Naive thymus-derived CD4-positive, alpha-beta T cell (primary cell): ENCODE measurements at regions not wholly inside any gene's neighbourhood (a gene's known extent, or its start where the extent isn't known, plus 50 kb on each side); places are given as distances from the start of the nearest gene placed in this dataset.

Experiments
- ATAC-seq: fragments of 150-1000 bp; cut with Tn5 transposase; 2 replicates; pipeline ENCODE4 v1.10.0; 2021; ENCODE audit warnings: mild to moderate bottlenecking, moderate library complexity
- CTCF ChIA-PET: fragments of 350-600 bp; sonication (Branson Sonifier 250); formaldehyde crosslinking; loops from one replicate; lab custom pipeline; 2021; ENCODE audit warnings: antibody characterized with exemption; lab: Charles Lee
- POLR2A ChIA-PET: fragments of 350-600 bp; sonication (Branson Sonifier 250); formaldehyde crosslinking; loops from one replicate; lab custom pipeline; 2021; ENCODE audit warnings: antibody characterized with exemption, inconsistent platforms; lab: Charles Lee
- DNase-seq, 9 donors: peaks; one replicate each; pipeline versions ENCODE4 v3.0.0 to v3.0.0-alpha.2; 2020 to 2022; ENCODE audit warnings: mixed read lengths in 1 of 9
- H3K27ac ChIP-seq: one replicate; pipeline ENCODE4 v1.7.0; 2013; ENCODE audit warnings: mild to moderate bottlenecking, low read depth, low read length, moderate library complexity
- H3K27me3 ChIP-seq, 2 donors: one replicate each; pipeline ENCODE4 v1.7.0; 2013; ENCODE audit warnings: low read length in 2 of 2, mild to moderate bottlenecking in 2 of 2, moderate library complexity in 2 of 2; ENCODE audit not compliant: control insufficient read depth in 2 of 2, insufficient read depth in 2 of 2
- H3K36me3 ChIP-seq, 3 experiments: 1 replicate in 2 of 3; 2 replicates in 1 of 3; pipeline ENCODE4 v1.7.0; 2013; ENCODE audit warnings: low read length in 3 of 3, mild to moderate bottlenecking in 3 of 3, moderate library complexity in 1 of 3; ENCODE audit not compliant: insufficient read depth in 3 of 3, control insufficient read depth in 2 of 3
- H3K4me1 ChIP-seq, 2 donors: one replicate each; pipeline ENCODE4 v1.7.0; 2013; ENCODE audit warnings: low read length in 2 of 2, mild to moderate bottlenecking in 2 of 2, moderate library complexity in 1 of 2; ENCODE audit not compliant: control insufficient read depth in 2 of 2, insufficient read depth in 2 of 2
- H3K4me3 ChIP-seq: 2 replicates; pipeline ENCODE4 v1.7.0; 2013; ENCODE audit warnings: mild to moderate bottlenecking, low read length
- H3K9me3 ChIP-seq, 3 experiments: 1 replicate in 2 of 3; 2 replicates in 1 of 3; pipeline ENCODE4 v1.7.0; 2013; ENCODE audit warnings: low read length in 3 of 3; ENCODE audit not compliant: control insufficient read depth in 2 of 3
- H3K27ac Mint-ChIP-seq, 9 donors: one replicate each; pipeline ENCODE4 v1.8.0; 2020 to 2022; ENCODE audit warnings: mixed read lengths in 9 of 9, mild to moderate bottlenecking in 8 of 9, moderate library complexity in 5 of 9, inconsistent platforms in 2 of 9
- H3K27me3 Mint-ChIP-seq, 5 donors: one replicate each; pipeline ENCODE4 v1.8.0; 2021 to 2022; ENCODE audit warnings: mixed read lengths in 5 of 5, mild to moderate bottlenecking in 1 of 5
- H3K36me3 Mint-ChIP-seq, 5 donors: one replicate each; pipeline ENCODE4 v1.8.0; 2020 to 2022; ENCODE audit warnings: mixed read lengths in 5 of 5, mild to moderate bottlenecking in 3 of 5, inconsistent platforms in 1 of 5
- H3K4me1 Mint-ChIP-seq, 7 donors: one replicate each; pipeline ENCODE4 v1.8.0; 2020 to 2022; ENCODE audit warnings: mixed read lengths in 7 of 7, mild to moderate bottlenecking in 3 of 7, inconsistent platforms in 1 of 7
- H3K4me3 Mint-ChIP-seq, 10 donors: one replicate each; pipeline ENCODE4 v1.8.0; 2020 to 2022; ENCODE audit warnings: mild to moderate bottlenecking in 10 of 10, mixed read lengths in 10 of 10, moderate library complexity in 6 of 10, inconsistent platforms in 2 of 10
- H3K9me3 Mint-ChIP-seq, 11 donors: one replicate each; pipeline ENCODE4 v1.8.0; 2020 to 2022; ENCODE audit warnings: mixed read lengths in 11 of 11, mild to moderate bottlenecking in 4 of 11, inconsistent platforms in 1 of 11, moderate library complexity in 1 of 11
- intact Hi-C, 2 donors: fragments of 100-400 bp; cut with micrococcal nuclease; formaldehyde crosslinking; loops; one replicate each; pipeline ENCODE4 v1.15.1; 2023

GRCh38 chr2:122249673-122250072 lies 494.2 kb downstream of the TSN start:
- Mint-ChIP-seq H3K27me3 (peaks cover 0 to 9% (median 9%) of the 10 kb centered on the region in 5 donors), H3K9me3 (peaks cover 0 to 4% (median 0%) of the 10 kb centered on the region in 11 donors), H3K36me3 (no peaks in the 10 kb centered on the region), H3K4me3 (no peak overlapping the region), H3K4me1 (no peaks in the 10 kb centered on the region), H3K27ac (no peak overlapping the region)
- POLR2A ChIA-PET = no interaction called here
- no peak overlapping the region for H3K4me3 ChIP-seq
- no peak overlapping the region for H3K27ac ChIP-seq
- DNase-seq (no peak), ATAC-seq (no peak)
- H3K9me3 ChIP-seq = no peaks in the 10 kb centered on the region
- intact Hi-C loops = no loop called here
- H3K36me3 ChIP-seq = no peaks in the 10 kb centered on the region
- CTCF ChIA-PET = no interaction called here
- no peaks in the 10 kb centered on the region for H3K4me1 ChIP-seq
- H3K27me3 ChIP-seq = no peaks in the 10 kb centered on the region

GRCh38 chr2:122251158-122251557 lies 495.7 kb downstream of the TSN start:
- Histone ChIP-seq H3K9me3 (no peaks in the 10 kb centered on the region), H3K4me3 (no peak overlapping the region), H3K36me3 (no peaks in the 10 kb centered on the region), H3K27ac (no peak overlapping the region), H3K4me1 (no peaks in the 10 kb centered on the region), H3K27me3 (no peaks in the 10 kb centered on the region)
- peaks cover 0 to 9% (median 6%) of the 10 kb centered on the region in 5 donors for H3K27me3 Mint-ChIP-seq
- no peak for ATAC-seq
- no peaks in the 10 kb centered on the region for H3K4me1 Mint-ChIP-seq
- H3K27ac Mint-ChIP-seq = no peak overlapping the region
- H3K36me3 Mint-ChIP-seq = no peaks in the 10 kb centered on the region
- peaks cover 0 to 3% (median 0%) of the 10 kb centered on the region in 11 donors for H3K9me3 Mint-ChIP-seq
- CTCF ChIA-PET = no interaction called here
- POLR2A ChIA-PET = no interaction called here
- intact Hi-C loops = no loop called here
- DNase-seq = no peak
- no peak overlapping the region for H3K4me3 Mint-ChIP-seq

- no peak overlapping the region for H3K4me3 ChIP-seq
- ATAC-seq = no peak
- ChIA-PET CTCF (no interaction called here), POLR2A (no interaction called here)
- H3K27ac ChIP-seq = no peak overlapping the region
- H3K4me1 ChIP-seq = no peaks in the 10 kb centered on the region
- H3K4me1 Mint-ChIP-seq = no peaks in the 10 kb centered on the region
- no peak overlapping the region for H3K4me3 Mint-ChIP-seq
- H3K9me3 ChIP-seq = no peaks in the 10 kb centered on the region
- peaks cover 0 to 2% (median 0%) of the 10 kb centered on the region in 11 donors for H3K9me3 Mint-ChIP-seq
- intact Hi-C loops = no loop called here
- no peaks in the 10 kb centered on the region for H3K27me3 ChIP-seq
- no peaks in the 10 kb centered on the region for H3K36me3 ChIP-seq
- no peaks in the 10 kb centered on the region for H3K36me3 Mint-ChIP-seq
- H3K27ac Mint-ChIP-seq = no peak overlapping the region
- peaks cover 0 to 9% (median 3%) of the 10 kb centered on the region in 5 donors for H3K27me3 Mint-ChIP-seq
- no peak for DNase-seq
These were observed 496.1 kb downstream of the TSN start for GRCh38 chr2:122251566-122251965.

- CTCF ChIA-PET = no interaction called here
- H3K4me1 Mint-ChIP-seq = no peaks in the 10 kb centered on the region
- peaks cover 0 to 2% (median 0%) of the 10 kb centered on the region in 11 donors for H3K9me3 Mint-ChIP-seq
- no peaks in the 10 kb centered on the region for H3K36me3 Mint-ChIP-seq
- H3K4me3 ChIP-seq = no peak overlapping the region
- H3K27me3 ChIP-seq = no peaks in the 10 kb centered on the region
- POLR2A ChIA-PET = no interaction called here
- peaks cover 0 to 5% (median 0%) of the 10 kb centered on the region in 5 donors for H3K27me3 Mint-ChIP-seq
- no peak overlapping the region for H3K4me3 Mint-ChIP-seq
- H3K27ac ChIP-seq = no peak overlapping the region
- ATAC-seq (no peak), DNase-seq (no peak)
- no peaks in the 10 kb centered on the region for H3K36me3 ChIP-seq
- no peak overlapping the region for H3K27ac Mint-ChIP-seq
- H3K4me1 ChIP-seq = no peaks in the 10 kb centered on the region
- intact Hi-C loops = no loop called here
- H3K9me3 ChIP-seq = no peaks in the 10 kb centered on the region
These were observed 500.5 kb downstream of the TSN start for GRCh38 chr2:122255924-122256323.

GRCh38 chr2:122261911-122262310 lies 506.5 kb downstream of the TSN start:
- H3K4me1 Mint-ChIP-seq = no peaks in the 10 kb centered on the region
- intact Hi-C loops = no loop called here
- Histone ChIP-seq H3K4me1 (no peaks in the 10 kb centered on the region), H3K36me3 (no peaks in the 10 kb centered on the region), H3K27ac (no peak overlapping the region), H3K9me3 (no peaks in the 10 kb centered on the region), H3K27me3 (no peaks in the 10 kb centered on the region), H3K4me3 (no peak overlapping the region)
- H3K27ac Mint-ChIP-seq = no peak overlapping the region
- no peak overlapping the region for H3K4me3 Mint-ChIP-seq
- ATAC-seq (no peak), DNase-seq (no peak)
- POLR2A ChIA-PET = no interaction called here
- H3K9me3 Mint-ChIP-seq = peaks cover 0 to 4% (median 0%) of the 10 kb centered on the region in 11 donors
- CTCF ChIA-PET = no interaction called here
- no peaks in the 10 kb centered on the region for H3K36me3 Mint-ChIP-seq
- peaks cover 0 to 5% (median 0%) of the 10 kb centered on the region in 5 donors for H3K27me3 Mint-ChIP-seq

- DNase-seq (no peak), ATAC-seq (no peak)
- POLR2A ChIA-PET = no interaction called here
- peaks cover 0 to 5% (median 0%) of the 10 kb centered on the region in 5 donors for H3K27me3 Mint-ChIP-seq
- Histone ChIP-seq H3K36me3 (no peaks in the 10 kb centered on the region), H3K9me3 (no peaks in the 10 kb centered on the region), H3K27me3 (no peaks in the 10 kb centered on the region), H3K4me1 (no peaks in the 10 kb centered on the region), H3K27ac (no peak overlapping the region), H3K4me3 (no peak overlapping the region)
- intact Hi-C loops = no loop called here
- CTCF ChIA-PET = no interaction called here
- no peaks in the 10 kb centered on the region for H3K36me3 Mint-ChIP-seq
- H3K4me3 Mint-ChIP-seq = no peak overlapping the region
- H3K9me3 Mint-ChIP-seq = peaks cover 0 to 5% (median 0%) of the 10 kb centered on the region in 11 donors
- H3K27ac Mint-ChIP-seq = no peak overlapping the region
- no peaks in the 10 kb centered on the region for H3K4me1 Mint-ChIP-seq
These were observed 508.3 kb downstream of the TSN start for GRCh38 chr2:122263746-122264145.

GRCh38 chr2:122266636-122267035 lies 511.2 kb downstream of the TSN start:
- ATAC-seq (no peak), DNase-seq (no peak)
- Mint-ChIP-seq H3K4me1 (no peaks in the 10 kb centered on the region), H3K36me3 (no peaks in the 10 kb centered on the region), H3K4me3 (no peak overlapping the region), H3K9me3 (peaks cover 0 to 5% (median 0%) of the 10 kb centered on the region in 11 donors), H3K27me3 (peaks cover 0 to 12% (median 5%) of the 10 kb centered on the region in 5 donors), H3K27ac (no peak overlapping the region)
- Histone ChIP-seq H3K4me3 (no peak overlapping the region), H3K4me1 (no peaks in the 10 kb centered on the region), H3K36me3 (no peaks in the 10 kb centered on the region), H3K27me3 (no peaks in the 10 kb centered on the region), H3K9me3 (no peaks in the 10 kb centered on the region), H3K27ac (no peak overlapping the region)
- intact Hi-C loops = no loop called here
- CTCF ChIA-PET = no interaction called here
- POLR2A ChIA-PET = no interaction called here
